ENCODE measurements at regions not wholly inside any gene's neighbourhood (a gene's known extent, or its start where the extent isn't known, plus 50 kb on each side); places are given as distances from the start of the nearest gene placed in this dataset.

- DNase-seq (ENCODE audit: extremely low read depth, insufficient read length), result no peak
- Histone ChIP-seq H3K4me3 (replicated peaks; ENCODE audit: low read depth, low read length) (no peak overlapping the region), H3K27me3 (replicated peaks; ENCODE audit: control insufficient read depth, insufficient read depth, low read length) (no peaks in the 10 kb centered on the region), H3K36me3 (ENCODE audit: control insufficient read depth, insufficient read depth, low read length) (no peaks in the 10 kb centered on the region)
- no peak for TF ChIP-seq CTCF (IDR thresholded peaks at IDR 0.05; ENCODE audit: insufficient read depth, low read length, poor library complexity, severe bottlenecking)
These were observed 499.3 kb upstream of the ARRDC4 start for GRCh38 chr15:97461226-97461625.

GRCh38 chr15:97463696-97464095, 496.8 kb upstream of the ARRDC4 start:
- H3K4me3 ChIP-seq (replicated peaks; ENCODE audit: low read depth, low read length), result no peak overlapping the region
- no peak for TF ChIP-seq CTCF (IDR thresholded peaks at IDR 0.05; ENCODE audit: insufficient read depth, low read length, poor library complexity, severe bottlenecking)
- H3K27me3 ChIP-seq (replicated peaks; ENCODE audit: control insufficient read depth, insufficient read depth, low read length), result no peaks in the 10 kb centered on the region
- DNase-seq (ENCODE audit: extremely low read depth, insufficient read length), result no peak
- no peaks in the 10 kb centered on the region for H3K36me3 ChIP-seq (ENCODE audit: control insufficient read depth, insufficient read depth, low read length)

GRCh38 chr15:97470417-97470816, 490.1 kb upstream of the ARRDC4 start:
- no peak overlapping the region for H3K4me3 ChIP-seq (replicated peaks; ENCODE audit: low read depth, low read length)
- TF ChIP-seq CTCF (IDR thresholded peaks at IDR 0.05; ENCODE audit: insufficient read depth, low read length, poor library complexity, severe bottlenecking), result no peak
- H3K36me3 ChIP-seq (ENCODE audit: control insufficient read depth, insufficient read depth, low read length), result no peaks in the 10 kb centered on the region
- H3K27me3 ChIP-seq (replicated peaks; ENCODE audit: control insufficient read depth, insufficient read depth, low read length), result no peaks in the 10 kb centered on the region
- DNase-seq (ENCODE audit: extremely low read depth, insufficient read length), result no peak

- Histone ChIP-seq H3K27me3 (replicated peaks; ENCODE audit: control insufficient read depth, insufficient read depth, low read length) (no peaks in the 10 kb centered on the region), H3K36me3 (ENCODE audit: control insufficient read depth, insufficient read depth, low read length) (no peaks in the 10 kb centered on the region), H3K4me3 (replicated peaks; ENCODE audit: low read depth, low read length) (no peak overlapping the region)
- no peak for DNase-seq (ENCODE audit: extremely low read depth, insufficient read length)
- TF ChIP-seq CTCF (IDR thresholded peaks at IDR 0.05; ENCODE audit: insufficient read depth, low read length, poor library complexity, severe bottlenecking), result no peak
These were observed 486.9 kb upstream of the ARRDC4 start for GRCh38 chr15:97473627-97474026.

- DNase-seq (ENCODE audit: extremely low read depth, insufficient read length), result no peak
- no peak for TF ChIP-seq CTCF (IDR thresholded peaks at IDR 0.05; ENCODE audit: insufficient read depth, low read length, poor library complexity, severe bottlenecking)
- no peaks in the 10 kb centered on the region for H3K36me3 ChIP-seq (ENCODE audit: control insufficient read depth, insufficient read depth, low read length)
These were observed 480.5 kb upstream of the ARRDC4 start for GRCh38 chr15:97479957-97480356.

GRCh38 chr15:97482521-97482920, 478.0 kb upstream of the ARRDC4 start:
- DNase-seq (ENCODE audit: extremely low read depth, insufficient read length), result no peak
- no peaks in the 10 kb centered on the region for H3K27me3 ChIP-seq (replicated peaks; ENCODE audit: control insufficient read depth, insufficient read depth, low read length)
- no peaks in the 10 kb centered on the region for H3K36me3 ChIP-seq (ENCODE audit: control insufficient read depth, insufficient read depth, low read length)
- no peak for TF ChIP-seq CTCF (IDR thresholded peaks at IDR 0.05; ENCODE audit: insufficient read depth, low read length, poor library complexity, severe bottlenecking)
- no peak overlapping the region for H3K4me3 ChIP-seq (replicated peaks; ENCODE audit: low read depth, low read length)

More at GRCh38 chr15:97479957-97480356, 480.5 kb upstream of the ARRDC4 start:
- Histone ChIP-seq H3K4me3 (replicated peaks; ENCODE audit: low read depth, low read length) (no peak overlapping the region), H3K27me3 (replicated peaks; ENCODE audit: control insufficient read depth, insufficient read depth, low read length) (no peaks in the 10 kb centered on the region)

All from GM06990 (cell line).